SJCRH30 (cell line): ENCODE measurements at regions not wholly inside any gene's neighbourhood (a gene's known extent, or its start where the extent isn't known, plus 50 kb on each side); places are given as distances from the start of the nearest gene placed in this dataset.

ENCODE experiments used
- DNase-seq, 2 experiments: peaks; one replicate each; pipeline ENCODE4 v3.0.0-alpha.2; 2015 to 2020
- H3K27ac ChIP-seq: fragments of 250-450 bp; sonication (Bioruptor Pico); 2 replicates; pipeline ENCODE4 v1.5.1; 2020; ENCODE audit warnings: mild to moderate bottlenecking, moderate library complexity
- H3K27me3 ChIP-seq: fragments of 250-450 bp; sonication (Bioruptor Pico); 2 replicates; pipeline ENCODE4 v1.5.1; 2020; ENCODE audit warnings: mild to moderate bottlenecking, moderate library complexity
- H3K36me3 ChIP-seq: fragments of 250-450 bp; sonication (Bioruptor Pico); 2 replicates; pipeline ENCODE4 v1.5.1; 2020; ENCODE audit warnings: mild to moderate bottlenecking, moderate library complexity
- H3K4me1 ChIP-seq: fragments of 250-450 bp; sonication (Bioruptor Pico); 2 replicates; pipeline ENCODE4 v1.5.1; 2020; ENCODE audit warnings: mild to moderate bottlenecking, moderate library complexity
- H3K4me3 ChIP-seq: fragments of 250-450 bp; sonication (Bioruptor Pico); 2 replicates; pipeline ENCODE4 v1.5.1; 2020; ENCODE audit warnings: mild to moderate bottlenecking, moderate library complexity
- H3K9me3 ChIP-seq: fragments of 250-450 bp; sonication (Bioruptor Pico); replicated peaks from 2 replicates; pipeline ENCODE4 v1.5.1; 2020; ENCODE audit warnings: mild to moderate bottlenecking, moderate library complexity

GRCh38 chr9:13589034-13589737 lies 309.7 kb upstream of the MPDZ start:
- H3K4me1 ChIP-seq = peaks cover 14% of the 10 kb centered on the region
- H3K4me3 ChIP-seq = no peak overlapping the region
- H3K27ac ChIP-seq = no peak overlapping the region
- H3K36me3 ChIP-seq = no peaks in the 10 kb centered on the region
- DNase-seq = no peak
- H3K9me3 ChIP-seq = no peaks in the 10 kb centered on the region
- H3K27me3 ChIP-seq = no peaks in the 10 kb centered on the region

DNA sequence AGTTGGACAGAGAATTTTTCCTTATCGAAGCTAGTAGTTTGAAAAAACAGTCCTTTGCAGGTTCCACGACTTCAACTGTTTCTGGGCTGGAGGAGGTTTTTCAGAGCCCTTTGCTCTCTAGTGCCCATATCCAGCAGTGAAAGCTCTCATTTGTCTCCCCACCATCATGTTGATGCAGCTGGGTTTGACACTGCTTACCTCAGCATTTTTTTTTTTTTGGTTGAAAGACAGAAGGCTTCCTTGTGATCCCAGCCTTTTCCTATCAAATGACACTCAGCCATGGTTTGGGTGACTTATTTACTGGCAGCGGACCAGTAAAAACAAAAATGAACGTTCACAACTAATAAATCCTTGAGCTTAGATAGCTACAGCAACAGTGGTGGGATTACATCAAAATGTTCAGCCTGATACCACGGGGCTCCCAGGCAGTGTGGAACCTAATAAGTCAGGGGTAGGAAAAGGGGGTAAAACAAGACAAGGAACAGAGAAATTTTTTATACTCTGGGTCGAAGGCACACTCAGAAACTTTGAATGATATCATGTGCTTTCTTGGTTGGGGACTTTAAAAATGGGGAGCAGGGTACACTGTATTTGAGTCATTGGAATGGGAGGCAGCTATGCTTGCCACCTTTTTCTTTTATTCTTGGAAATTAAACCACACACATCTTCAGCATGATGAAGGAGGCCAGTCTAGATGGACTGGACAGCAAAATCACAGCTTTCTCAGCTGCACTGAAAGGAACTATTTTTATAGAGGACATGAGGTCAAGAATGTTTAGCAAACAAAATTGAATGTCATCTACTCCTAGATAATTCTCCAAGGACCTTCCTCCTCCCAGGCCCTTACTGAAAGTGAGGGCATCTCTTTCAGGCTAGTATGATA lies 308.9 kb upstream of the MPDZ start:
- Histone ChIP-seq H3K4me3 (no peak overlapping the region), H3K27me3 (no peaks in the 10 kb centered on the region), H3K36me3 (no peaks in the 10 kb centered on the region), H3K27ac (peak overlapping the region; percentile 49), H3K4me1 (peaks cover 14% of the 10 kb centered on the region), H3K9me3 (no peaks in the 10 kb centered on the region)
- peak; percentile 45 to 89 for DNase-seq

- Histone ChIP-seq H3K4me3 (no peak overlapping the region), H3K36me3 (no peaks in the 10 kb centered on the region), H3K27me3 (no peaks in the 10 kb centered on the region), H3K9me3 (no peaks in the 10 kb centered on the region), H3K27ac (no peak overlapping the region), H3K4me1 (peaks cover 14% of the 10 kb centered on the region)
- no peak for DNase-seq
Observed at GRCh38 chr9:13587571-13587970, 308.1 kb upstream of the MPDZ start.

- Histone ChIP-seq H3K4me1 (peaks cover 14% of the 10 kb centered on the region), H3K27ac (no peak overlapping the region), H3K9me3 (no peaks in the 10 kb centered on the region), H3K4me3 (no peak overlapping the region), H3K27me3 (no peaks in the 10 kb centered on the region), H3K36me3 (no peaks in the 10 kb centered on the region)
- peak in 1 of 2 experiments; percentile 12 for DNase-seq
Observed at GRCh38 chr9:13586587-13587374, 307.3 kb upstream of the MPDZ start.

DNA sequence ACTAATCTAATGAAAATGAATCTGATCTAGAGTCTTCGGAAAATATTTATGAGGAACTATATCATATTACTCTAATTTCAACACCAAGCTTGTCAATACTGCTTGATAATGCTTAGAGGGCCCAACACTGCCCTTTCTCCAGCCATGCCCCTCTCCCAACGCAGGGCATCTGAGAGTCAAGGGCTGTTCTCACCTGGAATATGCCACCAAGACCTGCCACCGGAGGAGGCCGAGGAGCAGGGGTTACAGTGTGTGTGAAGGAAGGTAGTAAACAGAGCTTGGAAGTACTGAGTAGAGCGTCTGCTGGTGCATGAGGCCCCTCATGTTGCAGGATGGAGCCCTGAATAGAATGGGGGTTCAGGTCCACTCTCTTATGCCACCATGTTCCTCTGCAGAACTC lies 301.3 kb upstream of the MPDZ start:
- no peaks in the 10 kb centered on the region for H3K4me1 ChIP-seq
- H3K27ac ChIP-seq = no peak overlapping the region
- H3K4me3 ChIP-seq = no peak overlapping the region
- no peaks in the 10 kb centered on the region for H3K27me3 ChIP-seq
- no peaks in the 10 kb centered on the region for H3K36me3 ChIP-seq
- H3K9me3 ChIP-seq = no peaks in the 10 kb centered on the region
- DNase-seq = no peak

GRCh38 chr9:13580131-13580530 lies 300.6 kb upstream of the MPDZ start:
- DNase-seq = no peak
- no peaks in the 10 kb centered on the region for H3K4me1 ChIP-seq
- no peak overlapping the region for H3K27ac ChIP-seq
- H3K9me3 ChIP-seq = no peaks in the 10 kb centered on the region
- H3K27me3 ChIP-seq = no peaks in the 10 kb centered on the region
- H3K36me3 ChIP-seq = no peaks in the 10 kb centered on the region
- no peak overlapping the region for H3K4me3 ChIP-seq

DNA sequence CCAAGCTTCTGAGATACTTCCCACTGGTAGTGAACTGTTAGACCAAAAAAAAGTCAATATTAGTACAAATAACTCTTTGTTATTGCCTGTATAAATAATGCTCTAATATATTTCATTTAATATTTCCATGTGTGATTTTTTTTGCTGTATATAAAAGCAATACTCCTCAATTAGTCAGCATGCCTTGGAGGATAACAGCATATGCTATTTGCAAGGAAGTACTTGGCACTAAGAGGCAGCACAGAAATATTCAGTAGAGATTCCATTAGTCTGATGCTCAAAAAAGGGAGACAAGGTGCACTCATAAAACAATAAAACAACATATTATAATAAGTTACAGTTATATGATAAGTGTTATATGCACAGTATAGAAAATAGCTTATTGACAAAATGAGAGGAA lies 296.6 kb upstream of the MPDZ start:
- Histone ChIP-seq H3K27me3 (no peaks in the 10 kb centered on the region), H3K4me3 (no peak overlapping the region), H3K4me1 (no peaks in the 10 kb centered on the region), H3K27ac (no peak overlapping the region), H3K9me3 (no peaks in the 10 kb centered on the region), H3K36me3 (no peaks in the 10 kb centered on the region)
- DNase-seq = no peak

DNA sequence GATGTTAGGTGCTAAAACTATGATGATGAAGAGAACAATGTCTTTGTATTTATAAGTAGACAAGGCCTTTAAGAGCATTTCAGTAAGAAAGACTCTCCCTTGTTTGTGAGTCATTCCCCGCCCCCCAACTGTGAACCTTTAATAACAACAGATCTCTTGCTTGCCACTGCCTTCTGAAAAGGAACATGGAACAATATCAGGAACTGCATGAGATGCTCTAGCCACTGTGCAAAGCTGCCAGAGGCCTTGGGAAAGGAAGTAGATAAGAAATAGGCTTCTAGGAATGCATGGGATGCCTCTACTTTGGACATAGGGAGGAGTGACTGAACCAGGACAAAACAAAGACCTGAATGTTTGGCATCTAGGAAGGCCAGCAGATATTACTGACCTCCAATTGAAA lies 296.1 kb upstream of the MPDZ start:
- Histone ChIP-seq H3K27ac (no peak overlapping the region), H3K27me3 (no peaks in the 10 kb centered on the region), H3K9me3 (no peaks in the 10 kb centered on the region), H3K4me3 (no peak overlapping the region), H3K4me1 (no peaks in the 10 kb centered on the region), H3K36me3 (no peaks in the 10 kb centered on the region)
- DNase-seq = no peak

GRCh38 chr9:13570068-13570974 lies 290.8 kb upstream of the MPDZ start:
- Histone ChIP-seq H3K27ac (no peak overlapping the region), H3K36me3 (no peaks in the 10 kb centered on the region), H3K9me3 (no peaks in the 10 kb centered on the region), H3K4me3 (no peak overlapping the region), H3K27me3 (no peaks in the 10 kb centered on the region), H3K4me1 (no peaks in the 10 kb centered on the region)
- DNase-seq = no peak

DNA sequence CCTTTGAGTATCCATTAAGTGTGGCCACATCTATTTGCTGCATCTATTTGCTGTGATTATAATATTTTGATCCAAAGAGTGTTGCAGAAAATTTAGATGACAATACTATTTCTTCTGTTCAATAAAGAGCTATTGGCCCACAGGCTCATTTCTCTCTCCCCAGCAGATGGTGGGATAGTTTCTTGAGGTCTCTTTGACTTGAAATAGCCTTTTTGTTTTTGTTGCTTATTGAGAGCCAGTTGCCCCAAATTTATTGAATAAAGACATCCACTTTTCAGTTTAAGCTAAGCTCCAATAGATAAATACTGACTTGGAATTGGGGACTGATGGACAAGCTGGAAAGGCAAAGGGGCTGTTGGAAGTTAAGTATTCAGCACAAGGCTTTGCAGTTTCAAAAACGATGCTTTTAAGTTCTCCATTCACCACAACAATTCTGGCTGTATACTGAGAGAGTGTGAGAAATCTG lies 290.1 kb upstream of the MPDZ start:
- no peak overlapping the region for H3K4me3 ChIP-seq
- no peaks in the 10 kb centered on the region for H3K27me3 ChIP-seq
- no peaks in the 10 kb centered on the region for H3K9me3 ChIP-seq
- H3K27ac ChIP-seq = no peak overlapping the region
- no peak for DNase-seq
- no peaks in the 10 kb centered on the region for H3K4me1 ChIP-seq
- no peaks in the 10 kb centered on the region for H3K36me3 ChIP-seq

DNA sequence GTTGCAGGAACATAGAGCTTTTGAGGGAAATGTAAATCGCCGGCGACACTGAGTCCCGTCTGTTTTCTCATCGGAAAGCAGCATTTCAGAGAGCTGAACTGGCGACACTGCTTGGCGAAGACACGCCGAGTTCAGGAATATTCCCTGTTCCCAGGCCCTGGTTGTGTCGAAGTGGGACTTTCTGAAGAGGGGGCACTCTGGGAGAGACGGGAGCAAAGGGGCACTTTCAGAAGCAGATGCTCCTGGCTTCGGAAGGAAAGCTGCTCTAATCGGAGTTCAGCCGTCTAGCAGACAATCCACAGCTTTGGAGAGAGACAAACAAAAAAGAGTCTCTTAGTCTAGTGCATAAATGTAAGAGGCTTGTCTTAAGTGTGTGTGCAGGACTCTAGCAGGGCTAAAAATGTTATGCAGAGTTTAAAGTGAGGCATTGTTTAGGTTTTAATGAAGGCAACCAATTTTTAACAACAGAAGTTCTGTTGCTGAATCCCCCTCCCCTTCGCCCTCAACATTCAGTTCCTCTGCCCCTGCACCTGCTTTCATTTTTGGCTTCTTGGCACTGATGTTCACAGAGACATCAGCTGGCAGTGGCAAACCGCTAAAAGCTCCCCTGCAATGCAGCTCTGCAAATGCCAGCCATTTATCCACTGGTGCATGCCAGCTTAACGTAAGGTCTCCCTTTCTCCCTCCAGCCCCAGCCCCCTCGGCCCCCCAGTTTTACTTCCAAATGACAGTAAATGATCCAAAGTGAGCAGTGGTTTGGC lies 289.5 kb upstream of the MPDZ start:
- Histone ChIP-seq H3K27ac (peak overlapping the region; percentile 63), H3K4me3 (peak overlapping the region; percentile 55), H3K36me3 (no peaks in the 10 kb centered on the region), H3K27me3 (no peaks in the 10 kb centered on the region), H3K4me1 (no peaks in the 10 kb centered on the region), H3K9me3 (no peaks in the 10 kb centered on the region)
- peak; percentile 21 to 53 for DNase-seq

DNA sequence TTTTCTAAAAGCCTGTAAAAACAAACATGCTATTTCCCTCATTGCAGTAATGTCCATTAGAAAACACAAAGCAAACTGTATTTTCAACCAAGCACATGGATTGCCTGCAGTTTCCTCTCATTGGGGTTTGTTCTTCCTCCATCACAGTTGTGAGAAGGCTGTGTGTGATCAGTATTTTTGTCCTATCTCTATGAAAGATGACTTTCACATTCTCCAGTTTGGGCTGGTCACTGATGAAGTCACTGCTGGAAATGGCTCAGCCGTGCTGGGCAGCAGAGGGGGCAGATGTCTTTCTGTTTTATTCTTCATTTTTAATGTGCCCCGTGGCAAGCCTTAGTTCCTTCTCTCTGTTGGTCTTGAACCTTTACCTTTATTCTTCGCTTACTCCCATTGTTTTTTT lies 288.9 kb upstream of the MPDZ start:
- no peaks in the 10 kb centered on the region for H3K36me3 ChIP-seq
- peak overlapping the region; percentile 55 for H3K4me3 ChIP-seq
- peak; percentile 21 to 47 for DNase-seq
- H3K9me3 ChIP-seq = no peaks in the 10 kb centered on the region
- peak overlapping the region; percentile 63 for H3K27ac ChIP-seq
- no peaks in the 10 kb centered on the region for H3K4me1 ChIP-seq
- H3K27me3 ChIP-seq = no peaks in the 10 kb centered on the region

GRCh38 chr9:13567833-13568232 lies 288.3 kb upstream of the MPDZ start:
- Histone ChIP-seq H3K27ac (peak overlapping the region; percentile 63), H3K9me3 (no peaks in the 10 kb centered on the region), H3K4me3 (peak overlapping the region; percentile 55), H3K27me3 (no peaks in the 10 kb centered on the region), H3K36me3 (no peaks in the 10 kb centered on the region), H3K4me1 (no peaks in the 10 kb centered on the region)
- DNase-seq = no peak
